ENCODE measurements at regions not wholly inside any gene's neighbourhood (a gene's known extent, or its start where the extent isn't known, plus 50 kb on each side); places are given as distances from the start of the nearest gene placed in this dataset.

DNA sequence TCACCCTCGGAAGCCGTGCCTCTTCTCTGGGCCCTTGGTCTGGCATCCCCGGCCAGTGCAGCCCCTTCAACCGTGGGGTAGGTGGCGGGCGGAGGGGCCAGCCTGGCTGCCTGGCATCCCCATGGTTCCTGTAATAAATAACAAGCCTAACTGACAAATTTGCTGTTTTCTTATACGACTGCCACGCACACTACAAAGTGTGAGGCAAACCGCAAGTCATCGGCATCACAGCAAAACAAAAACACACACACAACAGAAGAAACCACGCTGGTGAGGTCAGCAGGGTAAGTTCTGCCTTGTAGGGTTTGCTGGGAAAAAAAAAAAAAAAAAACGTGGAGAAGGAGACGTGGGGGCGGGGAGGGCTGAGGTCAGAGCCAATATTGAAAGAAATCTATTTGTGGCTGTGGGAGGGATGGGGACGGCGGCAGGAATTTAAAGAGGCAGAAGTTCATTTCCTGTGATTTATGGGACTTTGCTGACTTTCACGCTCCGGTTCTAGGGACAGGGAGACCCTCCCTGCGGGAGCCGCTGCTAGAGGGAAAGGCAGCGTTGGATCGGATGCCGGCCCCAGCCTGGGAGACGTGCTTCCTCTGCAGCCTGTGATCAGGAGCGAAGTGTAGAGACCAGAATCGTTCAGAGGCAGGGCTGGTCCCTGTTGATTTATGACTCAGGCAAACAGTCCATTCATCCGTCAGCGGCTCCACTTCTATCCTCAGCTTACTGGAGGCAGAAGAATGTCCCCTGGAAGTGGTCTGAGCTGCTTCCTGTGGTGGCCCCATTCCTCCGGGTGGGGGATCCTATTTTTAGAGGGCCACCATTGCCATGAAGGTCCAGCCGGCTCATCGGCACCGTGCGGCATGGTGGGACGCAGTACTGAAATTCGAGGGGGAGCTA lies 162.8 kb downstream of the FOXL1 start:
- intact Hi-C loops (cut with DNase I), result no loop called here
- peak overlapping the region; percentile 7 to 24 for H3K4me3 ChIP-seq
- no peaks in the 10 kb centered on the region for H3K36me3 ChIP-seq
- no peaks in the 10 kb centered on the region for H3K9me3 ChIP-seq
- H3K4me1 ChIP-seq, result peaks cover 8% of the 10 kb centered on the region
- H3K27ac ChIP-seq, result peak overlapping the region; percentile 13
- no peak for DNase-seq (ENCODE audit: extremely low spot score in 2 of 2)
- H3K27me3 ChIP-seq, result no peaks in the 10 kb centered on the region
- TF ChIP-seq POLR2AphosphoS5 (IDR thresholded peaks at IDR 0.05; ENCODE audit: insufficient read depth in 1 of 2, low read depth in 1 of 2) (peak in 1 of 2 donors; percentile 28), POLR2A (IDR thresholded peaks at IDR 0.05) (no peak)
- TF ChIP-seq, protein P1, sequence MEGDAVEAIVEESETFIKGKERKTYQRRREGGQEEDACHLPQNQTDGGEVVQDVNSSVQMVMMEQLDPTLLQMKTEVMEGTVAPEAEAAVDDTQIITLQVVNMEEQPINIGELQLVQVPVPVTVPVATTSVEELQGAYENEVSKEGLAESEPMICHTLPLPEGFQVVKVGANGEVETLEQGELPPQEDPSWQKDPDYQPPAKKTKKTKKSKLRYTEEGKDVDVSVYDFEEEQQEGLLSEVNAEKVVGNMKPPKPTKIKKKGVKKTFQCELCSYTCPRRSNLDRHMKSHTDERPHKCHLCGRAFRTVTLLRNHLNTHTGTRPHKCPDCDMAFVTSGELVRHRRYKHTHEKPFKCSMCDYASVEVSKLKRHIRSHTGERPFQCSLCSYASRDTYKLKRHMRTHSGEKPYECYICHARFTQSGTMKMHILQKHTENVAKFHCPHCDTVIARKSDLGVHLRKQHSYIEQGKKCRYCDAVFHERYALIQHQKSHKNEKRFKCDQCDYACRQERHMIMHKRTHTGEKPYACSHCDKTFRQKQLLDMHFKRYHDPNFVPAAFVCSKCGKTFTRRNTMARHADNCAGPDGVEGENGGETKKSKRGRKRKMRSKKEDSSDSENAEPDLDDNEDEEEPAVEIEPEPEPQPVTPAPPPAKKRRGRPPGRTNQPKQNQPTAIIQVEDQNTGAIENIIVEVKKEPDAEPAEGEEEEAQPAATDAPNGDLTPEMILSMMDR (IDR thresholded peaks at IDR 0.05), result no peak

DNA sequence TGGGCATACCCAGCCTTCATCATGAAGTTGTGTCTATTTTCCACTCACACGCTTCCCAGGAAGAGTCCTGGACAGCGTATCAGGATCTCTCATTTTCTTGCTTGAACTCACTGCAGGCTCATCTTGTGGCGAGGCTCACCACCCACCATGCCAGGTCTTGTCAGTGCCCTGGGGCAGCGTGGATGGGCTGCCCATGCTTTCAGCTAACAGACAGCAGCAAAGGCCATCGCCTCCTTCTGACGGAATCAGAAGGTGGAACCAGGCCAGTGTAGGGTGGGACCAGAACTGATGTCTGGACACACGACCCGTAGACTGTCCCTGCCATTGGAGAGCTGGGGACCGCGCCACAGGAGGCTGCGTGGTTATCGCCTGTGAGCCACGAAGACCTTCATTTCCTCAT lies 169.4 kb downstream of the FOXL1 start:
- Histone ChIP-seq H3K36me3 (no peaks in the 10 kb centered on the region), H3K9me3 (no peaks in the 10 kb centered on the region), H3K27ac (no peak overlapping the region), H3K4me1 (no peaks in the 10 kb centered on the region), H3K27me3 (no peaks in the 10 kb centered on the region), H3K4me3 (no peak overlapping the region)
- intact Hi-C loops (cut with DNase I), result no loop called here
- no peak for DNase-seq (ENCODE audit: extremely low spot score in 2 of 2)
- TF ChIP-seq, protein P1 (IDR thresholded peaks at IDR 0.05), result no peak
- TF ChIP-seq POLR2AphosphoS5 (IDR thresholded peaks at IDR 0.05; ENCODE audit: insufficient read depth in 1 of 2, low read depth in 1 of 2), result no peak
- TF ChIP-seq POLR2A (IDR thresholded peaks at IDR 0.05), result no peak

DNA sequence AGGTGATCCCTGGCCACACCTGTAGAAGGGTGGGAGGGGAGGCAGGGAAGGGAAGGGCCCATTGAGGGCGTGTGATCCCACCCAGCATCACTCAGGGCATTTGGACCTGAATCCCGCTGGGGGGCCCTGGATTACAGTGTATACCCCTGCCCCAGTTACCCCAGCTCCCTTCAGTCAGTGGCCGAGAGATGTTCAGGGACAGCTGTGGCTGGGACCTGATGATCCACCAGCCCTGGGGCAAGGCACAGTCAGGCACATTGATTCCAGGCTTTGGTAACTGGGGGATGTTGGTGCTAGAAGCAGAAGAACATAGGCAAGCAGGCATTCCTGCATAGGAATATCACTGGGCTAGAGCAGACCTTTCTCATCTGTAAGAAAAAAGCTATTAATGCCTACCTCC lies 170.3 kb downstream of the FOXL1 start:
- H3K9me3 ChIP-seq, result no peaks in the 10 kb centered on the region
- H3K4me1 ChIP-seq, result no peaks in the 10 kb centered on the region
- TF ChIP-seq POLR2AphosphoS5 (IDR thresholded peaks at IDR 0.05; ENCODE audit: insufficient read depth in 1 of 2, low read depth in 1 of 2) (no peak), POLR2A (IDR thresholded peaks at IDR 0.05) (no peak)
- TF ChIP-seq, protein P1 (IDR thresholded peaks at IDR 0.05), result no peak
- intact Hi-C loops (cut with DNase I), result no loop called here
- H3K4me3 ChIP-seq, result no peak overlapping the region
- no peak overlapping the region for H3K27ac ChIP-seq
- DNase-seq (ENCODE audit: extremely low spot score in 2 of 2), result no peak
- no peaks in the 10 kb centered on the region for H3K36me3 ChIP-seq
- H3K27me3 ChIP-seq, result no peaks in the 10 kb centered on the region

DNA sequence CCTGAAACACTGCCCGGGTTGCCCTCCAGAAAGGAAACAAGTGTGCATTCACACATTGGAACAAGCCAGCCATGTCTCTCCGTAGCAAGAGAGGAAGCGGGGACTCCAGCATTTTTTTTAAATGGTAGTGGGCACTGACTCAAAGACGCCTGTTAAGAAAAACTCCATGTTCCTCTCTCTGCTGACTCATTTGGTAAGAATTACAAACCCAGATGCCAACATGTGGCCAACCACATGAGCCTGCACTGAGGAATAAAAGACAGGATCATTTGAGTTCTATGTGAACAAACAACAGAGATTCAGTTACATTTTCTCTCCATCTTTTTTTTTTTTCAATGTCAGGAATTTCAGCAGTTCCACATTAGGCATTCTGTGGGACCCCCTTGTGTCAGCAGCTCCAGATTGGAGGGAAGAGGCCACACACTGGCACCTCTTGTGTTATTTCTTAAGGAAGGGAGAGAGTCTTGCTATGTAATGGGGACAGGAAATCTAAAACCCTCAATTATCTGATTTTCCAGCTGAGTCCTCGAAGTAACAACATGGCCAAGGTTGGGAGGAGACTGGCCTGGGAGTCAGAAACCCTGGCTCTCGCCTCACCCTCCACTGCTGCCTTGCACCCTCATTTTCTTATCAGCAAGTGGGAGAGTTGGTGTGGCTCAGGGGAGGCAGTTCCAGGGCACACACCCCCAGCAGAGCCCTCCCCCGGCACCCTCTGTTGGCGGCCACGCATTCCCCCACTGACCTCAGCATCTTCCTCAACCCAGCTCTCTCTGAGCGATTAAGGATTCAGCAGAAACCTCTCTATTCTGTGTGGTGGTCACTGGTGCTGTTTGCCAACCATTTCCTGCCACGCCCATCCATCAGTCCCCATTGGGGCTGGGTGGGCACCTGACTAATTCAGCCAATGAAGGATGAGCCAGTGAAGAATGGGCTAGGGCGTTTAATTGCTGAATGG lies 173.0 kb downstream of the FOXL1 start:
- TF ChIP-seq POLR2AphosphoS5 (IDR thresholded peaks at IDR 0.05; ENCODE audit: insufficient read depth in 1 of 2, low read depth in 1 of 2) (no peak), POLR2A (IDR thresholded peaks at IDR 0.05) (no peak)
- TF ChIP-seq, protein P1 (IDR thresholded peaks at IDR 0.05), result no peak
- H3K36me3 ChIP-seq, result no peaks in the 10 kb centered on the region
- no peak for DNase-seq (ENCODE audit: extremely low spot score in 2 of 2)
- H3K27me3 ChIP-seq, result no peaks in the 10 kb centered on the region
- intact Hi-C loops (cut with DNase I), result no loop called here
- H3K27ac ChIP-seq, result no peak overlapping the region
- H3K4me3 ChIP-seq, result no peak overlapping the region
- H3K4me1 ChIP-seq, result no peaks in the 10 kb centered on the region
- no peaks in the 10 kb centered on the region for H3K9me3 ChIP-seq

Measured in vagina (tissue), 2 donors.